HG02981 (cell line): ENCODE measurements at regions not wholly inside any gene's neighbourhood (a gene's known extent, or its start where the extent isn't known, plus 50 kb on each side); places are given as distances from the start of the nearest gene placed in this dataset.

Experiments
- ATAC-seq: cut with Tn5 transposase; IDR thresholded peaks from one replicate; pipeline ENCODE4 v1.9.1; 2021; ENCODE audit warnings: mild to moderate bottlenecking, moderate library complexity; ENCODE audit not compliant: unreplicated experiment

GRCh38 chr9:26191711-26192110 lies 513.5 kb upstream of the TUSC1 start:
- ATAC-seq = no peak

GRCh38 chr9:26181836-26182235 lies 503.6 kb upstream of the TUSC1 start:
- ATAC-seq = no peak

- no peak for ATAC-seq
Measured at GRCh38 chr9:26176628-26177027, 498.4 kb upstream of the TUSC1 start.

GRCh38 chr9:26175264-26175663 lies 497.0 kb upstream of the TUSC1 start:
- no peak for ATAC-seq

- ATAC-seq = no peak
Measured at GRCh38 chr9:26172301-26172700, 494.1 kb upstream of the TUSC1 start.

GRCh38 chr9:26171691-26172090 lies 493.4 kb upstream of the TUSC1 start:
- no peak for ATAC-seq

- ATAC-seq = no peak
Measured at GRCh38 chr9:26170190-26170589, 491.9 kb upstream of the TUSC1 start.

GRCh38 chr9:26169708-26170107 lies 491.5 kb upstream of the TUSC1 start:
- no peak for ATAC-seq

GRCh38 chr9:26166537-26166936 lies 488.3 kb upstream of the TUSC1 start:
- no peak for ATAC-seq

GRCh38 chr9:26165426-26165825 lies 487.2 kb upstream of the TUSC1 start:
- ATAC-seq = no peak

GRCh38 chr9:26163931-26164330 lies 485.7 kb upstream of the TUSC1 start:
- ATAC-seq = no peak

GRCh38 chr9:26159575-26160392 lies 481.5 kb upstream of the TUSC1 start:
- ATAC-seq = no peak

- no peak for ATAC-seq
Measured at GRCh38 chr9:26158631-26159150, 480.4 kb upstream of the TUSC1 start.

GRCh38 chr9:26157411-26157810 lies 479.2 kb upstream of the TUSC1 start:
- peak; percentile 85 for ATAC-seq

- no peak for ATAC-seq
Measured at GRCh38 chr9:26152350-26152749, 474.1 kb upstream of the TUSC1 start.

GRCh38 chr9:26148128-26148527 lies 469.9 kb upstream of the TUSC1 start:
- no peak for ATAC-seq

GRCh38 chr9:26145938-26146337 lies 467.7 kb upstream of the TUSC1 start:
- no peak for ATAC-seq

GRCh38 chr9:26142631-26143030 lies 464.4 kb upstream of the TUSC1 start:
- no peak for ATAC-seq

GRCh38 chr9:26142201-26142600 lies 464.0 kb upstream of the TUSC1 start:
- ATAC-seq = no peak

- no peak for ATAC-seq
Measured at GRCh38 chr9:26133537-26133936, 455.3 kb upstream of the TUSC1 start.

GRCh38 chr9:26132746-26133312 lies 454.6 kb upstream of the TUSC1 start:
- ATAC-seq = no peak

- ATAC-seq = no peak
Measured at GRCh38 chr9:26131886-26132285, 453.6 kb upstream of the TUSC1 start.
